HepG2 (cell line): ENCODE measurements at regions not wholly inside any gene's neighbourhood (a gene's known extent, or its start where the extent isn't known, plus 50 kb on each side); places are given as distances from the start of the nearest gene placed in this dataset.

Experiments used
- AHR ChIP-seq: IDR thresholded peaks from 2 replicates; pipeline ENCODE4 v1.6.1; 2018; ENCODE audit warnings: missing genetic modification reagents, missing compliant biosample characterization
- AKAP8 ChIP-seq: sonication (generic); formaldehyde crosslinking; IDR thresholded peaks from 2 replicates; pipeline ENCODE4 v1.5.1; 2020; ENCODE audit warnings: mild to moderate bottlenecking, missing genetic modification reagents
- CTCF ChIP-seq: sonication (generic); formaldehyde crosslinking; IDR thresholded peaks from 2 replicates; pipeline ENCODE4 v1.5.0; 2020; ENCODE audit warnings: mild to moderate bottlenecking, missing genetic modification reagents, moderate library complexity
- HCFC1 ChIP-seq: fragments of 150-350 bp; IDR thresholded peaks from 2 replicates; pipeline ENCODE4 v1.6.1; 2014; ENCODE audit warnings: low read depth, low read length
- NR3C1 ChIP-seq: sonication (generic); formaldehyde crosslinking; IDR thresholded peaks from 2 replicates; pipeline ENCODE4 v1.4.0; 2020; ENCODE audit warnings: missing genetic modification reagents
- RFX5 ChIP-seq: IDR thresholded peaks from 2 replicates; pipeline ENCODE4 v1.6.1; 2011; ENCODE audit warnings: low read depth, low read length, improper control_type of control experiment
- SETDB1 ChIP-seq: sonication (generic); formaldehyde crosslinking; IDR thresholded peaks from 2 replicates; pipeline ENCODE4 v1.5.1; 2020; ENCODE audit warnings: missing genetic modification reagents, mild to moderate bottlenecking, borderline replicate concordance
- ZNF143 ChIP-seq: sonication (generic); formaldehyde crosslinking; IDR thresholded peaks from 2 replicates; pipeline ENCODE4 v1.4.0; 2020; ENCODE audit warnings: missing genetic modification reagents
- ZNF232 ChIP-seq: sonication (generic); formaldehyde crosslinking; IDR thresholded peaks from 2 replicates; pipeline ENCODE4 v1.4.0; 2020; ENCODE audit warnings: missing genetic modification reagents, borderline replicate concordance
- ZNF431 ChIP-seq: sonication (generic); formaldehyde crosslinking; IDR thresholded peaks from 2 replicates; pipeline ENCODE4 v1.9.0; 2022; ENCODE audit warnings: missing genetic modification reagents, low read depth, mild to moderate bottlenecking, borderline replicate concordance
- ZNF543 ChIP-seq: sonication (generic); formaldehyde crosslinking; IDR thresholded peaks from 2 replicates; pipeline ENCODE4 v1.4.0; 2020; ENCODE audit warnings: mild to moderate bottlenecking, missing genetic modification reagents
- ZNF720 ChIP-seq: sonication (generic); formaldehyde crosslinking; IDR thresholded peaks from 2 replicates; pipeline ENCODE4 v1.4.0; 2020; ENCODE audit warnings: missing genetic modification reagents
- TF ChIP-seq, protein P1 (sequence below), 2 experiments: sonication (generic) in 1 of 2; formaldehyde crosslinking in 1 of 2; IDR thresholded peaks; 2 replicates each; pipeline versions ENCODE4 v1.4.0 to v1.6.1; 2018 to 2020; ENCODE audit warnings: missing genetic modification reagents in 2 of 2, borderline replicate concordance in 1 of 2, low read depth in 1 of 2, mild to moderate bottlenecking in 1 of 2, missing biosample characterization in 1 of 2

DNA sequence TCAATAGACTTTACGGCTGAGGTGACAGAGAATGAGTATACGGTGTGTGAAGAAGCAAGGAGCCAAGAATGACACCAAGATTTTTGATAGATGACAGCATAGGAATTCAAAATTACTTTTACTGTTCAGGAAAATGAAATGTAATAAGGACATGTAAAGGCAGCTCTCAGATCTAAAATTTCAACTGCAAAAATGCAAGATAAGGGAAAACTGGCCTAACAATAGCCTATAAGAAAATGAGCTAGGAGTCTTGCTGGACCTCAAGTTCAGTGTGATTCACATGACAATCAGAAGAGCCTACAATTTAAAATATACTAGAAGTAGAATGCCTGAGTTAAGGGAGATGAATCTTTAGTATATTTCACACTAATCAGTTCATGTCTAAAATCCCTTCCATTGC, 102.0 kb downstream of the RPS29 start:
- TF ChIP-seq AKAP8 (CRISPR knock-in tag) (no peak), HCFC1 (no peak), CTCF (CRISPR knock-in tag) (no peak), ZNF232 (CRISPR knock-in tag) (no peak), ZNF543 (CRISPR knock-in tag) (no peak), SETDB1 (no peak), NR3C1 (no peak), ZNF143 (CRISPR knock-in tag) (no peak), AHR (CRISPR knock-in tag) (no peak), ZNF431 (CRISPR knock-in tag) (no peak), ZNF720 (CRISPR knock-in tag) (no peak), RFX5 (no peak)
- TF ChIP-seq, protein P1, sequence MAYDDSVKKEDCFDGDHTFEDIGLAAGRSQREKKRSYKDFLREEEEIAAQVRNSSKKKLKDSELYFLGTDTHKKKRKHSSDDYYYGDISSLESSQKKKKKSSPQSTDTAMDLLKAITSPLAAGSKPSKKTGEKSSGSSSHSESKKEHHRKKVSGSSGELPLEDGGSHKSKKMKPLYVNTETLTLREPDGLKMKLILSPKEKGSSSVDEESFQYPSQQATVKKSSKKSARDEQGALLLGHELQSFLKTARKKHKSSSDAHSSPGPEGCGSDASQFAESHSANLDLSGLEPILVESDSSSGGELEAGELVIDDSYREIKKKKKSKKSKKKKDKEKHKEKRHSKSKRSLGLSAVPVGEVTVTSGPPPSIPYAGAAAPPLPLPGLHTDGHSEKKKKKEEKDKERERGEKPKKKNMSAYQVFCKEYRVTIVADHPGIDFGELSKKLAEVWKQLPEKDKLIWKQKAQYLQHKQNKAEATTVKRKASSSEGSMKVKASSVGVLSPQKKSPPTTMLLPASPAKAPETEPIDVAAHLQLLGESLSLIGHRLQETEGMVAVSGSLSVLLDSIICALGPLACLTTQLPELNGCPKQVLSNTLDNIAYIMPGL (CRISPR knock-in tag; IDR thresholded peaks at IDR 0.05; ENCODE audit: borderline replicate concordance in 1 of 2, low read depth in 1 of 2) = no peak
